ENCODE measurements at regions not wholly inside any gene's neighbourhood (a gene's known extent, or its start where the extent isn't known, plus 50 kb on each side); places are given as distances from the start of the nearest gene placed in this dataset.
"Not testable (repeated sequence)": the region's sequence is repeated elsewhere in the genome, so short reads cannot be mapped to it uniquely, and the experiment has no call there.

DNA sequence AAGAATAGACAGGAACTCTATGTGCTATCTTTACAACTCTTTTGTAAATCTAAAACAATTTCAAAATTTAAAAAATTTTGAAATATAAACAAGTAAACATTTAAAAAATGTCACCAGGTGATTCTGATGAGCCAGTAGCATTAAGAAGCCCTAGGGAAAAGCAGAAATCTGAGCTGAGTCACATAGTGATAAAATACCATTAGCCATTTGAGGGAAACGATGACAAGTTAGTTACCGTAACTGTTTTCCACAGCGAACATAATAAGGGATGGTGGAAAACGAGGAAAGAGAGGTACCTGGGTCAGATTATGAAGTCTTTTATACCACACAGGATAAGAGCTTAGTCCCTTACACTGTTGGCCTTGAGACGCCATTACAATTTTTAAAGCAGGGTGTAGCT lies 55.5 kb downstream of the PRR15 start:
- no peak overlapping the region for H3K4me3 ChIP-seq (ENCODE audit: low read length)
- no peaks in the 10 kb centered on the region for H3K9me3 ChIP-seq (ENCODE audit: low read length)
- H3K27me3 ChIP-seq (ENCODE audit: insufficient read depth, low read length): no peaks in the 10 kb centered on the region
- H3K36me3 ChIP-seq (ENCODE audit: insufficient read depth, low read length): no peaks in the 10 kb centered on the region
- no peaks in the 10 kb centered on the region for H3K4me1 ChIP-seq (ENCODE audit: insufficient read depth, low read length)
- no peak overlapping the region for H2AFZ ChIP-seq (ENCODE audit: low read depth, low read length)

DNA sequence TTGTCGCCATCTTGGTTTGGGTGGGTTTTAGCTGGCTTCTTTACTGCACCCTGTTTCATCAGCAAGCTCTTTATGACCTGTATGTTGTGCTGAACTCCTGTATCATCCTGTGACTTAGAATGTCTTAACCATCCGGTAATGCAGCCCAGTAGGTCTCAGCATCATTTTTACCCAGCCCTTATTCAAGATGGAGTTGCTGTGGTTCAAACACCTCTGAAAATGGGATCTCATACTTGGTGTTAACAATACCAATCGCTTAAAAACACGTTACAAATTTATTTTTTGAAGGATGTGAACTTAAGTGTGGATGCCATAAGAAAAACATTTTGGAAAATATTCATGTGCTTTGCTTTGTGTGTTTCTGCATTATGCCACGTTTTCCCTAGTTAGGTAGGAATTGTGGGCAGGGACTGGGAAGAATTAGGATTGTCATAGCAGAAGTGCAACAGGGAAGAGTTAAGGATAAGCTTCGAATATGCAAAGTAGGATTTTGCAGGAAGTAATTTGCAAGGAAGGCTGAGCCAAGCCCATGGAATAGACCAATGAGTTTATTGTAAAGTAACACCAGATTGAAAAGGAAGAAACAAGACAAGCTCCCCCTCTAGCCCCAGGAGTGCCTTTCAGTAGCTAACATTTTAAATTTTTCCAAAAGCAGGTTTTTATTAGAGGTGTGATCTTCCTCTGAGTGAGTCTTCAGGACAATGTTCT lies 56.4 kb downstream of the PRR15 start:
- Histone ChIP-seq H3K4me3 (ENCODE audit: low read length) (no peak overlapping the region), H2AFZ (ENCODE audit: low read depth, low read length) (no peak overlapping the region), H3K4me1 (ENCODE audit: insufficient read depth, low read length) (no peaks in the 10 kb centered on the region), H3K36me3 (ENCODE audit: insufficient read depth, low read length) (no peaks in the 10 kb centered on the region), H3K9me3 (ENCODE audit: low read length) (no peaks in the 10 kb centered on the region), H3K27me3 (ENCODE audit: insufficient read depth, low read length) (no peaks in the 10 kb centered on the region)

DNA sequence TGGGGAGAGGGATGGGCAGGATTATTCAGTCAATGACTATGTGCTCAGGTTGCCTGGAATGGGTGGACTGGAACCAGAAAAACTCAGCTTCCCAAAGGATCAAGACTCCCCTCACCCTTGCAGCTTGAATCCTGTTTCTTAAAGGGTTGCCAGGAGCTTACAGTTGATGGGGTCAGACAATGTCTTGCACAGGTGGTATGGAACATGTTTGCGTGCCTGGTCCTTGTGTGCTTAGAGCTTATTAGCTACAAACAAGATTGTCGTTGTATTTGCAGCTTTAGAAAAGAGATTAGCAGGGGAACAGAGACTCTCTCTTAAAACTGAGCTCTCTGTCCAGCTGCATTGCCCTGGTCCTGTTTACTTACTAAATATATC lies 56.9 kb downstream of the PRR15 start:
- Histone ChIP-seq H3K27me3 (ENCODE audit: insufficient read depth, low read length) (no peaks in the 10 kb centered on the region), H3K4me1 (ENCODE audit: insufficient read depth, low read length) (no peaks in the 10 kb centered on the region), H3K4me3 (ENCODE audit: low read length) (no peak overlapping the region), H3K36me3 (ENCODE audit: insufficient read depth, low read length) (no peaks in the 10 kb centered on the region), H2AFZ (ENCODE audit: low read depth, low read length) (no peak overlapping the region), H3K9me3 (ENCODE audit: low read length) (no peaks in the 10 kb centered on the region)

DNA sequence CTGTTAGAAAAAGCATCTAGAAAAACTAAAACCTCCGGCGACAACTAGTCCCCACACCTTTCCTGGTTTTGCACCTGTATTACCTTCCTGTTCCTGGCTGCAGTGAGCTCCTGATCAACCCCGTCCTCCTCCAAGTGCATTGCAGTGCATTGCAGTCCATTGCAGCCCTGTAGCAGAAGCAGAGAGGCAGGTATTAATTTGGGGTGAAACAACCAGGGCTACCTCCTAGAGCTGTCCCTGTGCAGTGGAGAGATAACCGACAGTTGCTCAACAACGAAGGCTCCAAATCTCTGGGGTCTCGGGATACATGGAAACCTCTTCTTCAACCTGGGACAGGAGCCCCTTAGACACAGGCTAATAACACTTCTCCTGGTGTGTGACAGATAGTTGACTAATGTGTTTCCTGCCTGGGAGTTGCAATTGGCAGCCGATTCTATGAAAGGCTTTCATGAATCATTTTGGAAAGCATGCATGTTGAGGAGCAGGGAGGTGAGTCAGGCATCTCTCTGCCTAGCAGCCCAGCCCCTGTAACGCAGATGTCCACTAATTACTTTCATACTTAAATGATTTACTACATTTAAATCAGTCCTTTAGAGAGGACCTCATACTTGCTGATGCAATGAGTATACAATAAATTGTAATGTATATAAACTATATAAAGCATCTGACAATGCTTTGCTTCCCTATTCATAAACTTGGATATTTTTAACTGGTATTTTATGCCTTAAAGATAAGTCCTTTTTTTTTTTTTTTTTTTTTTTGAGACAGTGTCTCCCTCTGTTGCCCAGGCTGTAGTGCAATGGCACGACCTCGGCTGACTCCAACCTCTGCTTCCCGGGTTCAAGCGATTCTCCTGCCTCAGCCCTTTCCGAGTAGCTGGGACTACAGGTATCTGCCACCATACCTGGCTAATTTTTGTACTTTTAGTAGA lies 59.0 kb downstream of the PRR15 start:
- no peaks in the 10 kb centered on the region for H3K36me3 ChIP-seq (ENCODE audit: insufficient read depth, low read length)
- H3K4me3 ChIP-seq (ENCODE audit: low read length): no peak overlapping the region
- no peak overlapping the region for H2AFZ ChIP-seq (ENCODE audit: low read depth, low read length)
- H3K4me1 ChIP-seq (ENCODE audit: insufficient read depth, low read length): peaks cover 4% of the 10 kb centered on the region
- H3K27me3 ChIP-seq (ENCODE audit: insufficient read depth, low read length): no peaks in the 10 kb centered on the region
- no peaks in the 10 kb centered on the region for H3K9me3 ChIP-seq (ENCODE audit: low read length)

DNA sequence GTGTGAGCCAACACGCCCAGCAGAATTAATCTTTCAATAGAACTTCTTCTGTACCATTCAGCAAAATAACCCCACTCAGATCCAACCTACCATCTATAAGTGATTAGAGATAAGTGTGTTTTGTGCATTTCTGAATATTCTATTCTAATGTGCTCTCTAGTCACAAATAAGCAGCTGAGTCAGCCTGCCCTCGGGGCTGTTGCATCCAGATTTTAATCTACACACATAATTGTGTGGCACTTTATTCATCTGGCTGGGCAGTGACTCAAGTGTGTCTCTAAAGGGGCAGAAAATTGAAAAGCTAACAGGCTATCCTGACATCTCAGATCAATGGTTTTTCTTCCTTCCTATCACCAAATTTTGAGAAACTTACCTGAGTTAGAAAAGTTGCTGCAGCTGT lies 60.3 kb downstream of the PRR15 start:
- Histone ChIP-seq H3K27me3 (ENCODE audit: insufficient read depth, low read length) (no peaks in the 10 kb centered on the region), H3K36me3 (ENCODE audit: insufficient read depth, low read length) (no peaks in the 10 kb centered on the region), H3K4me3 (ENCODE audit: low read length) (no peak overlapping the region), H3K9me3 (ENCODE audit: low read length) (no peaks in the 10 kb centered on the region), H2AFZ (ENCODE audit: low read depth, low read length) (no peak overlapping the region), H3K4me1 (ENCODE audit: insufficient read depth, low read length) (peaks cover 4% of the 10 kb centered on the region)

DNA sequence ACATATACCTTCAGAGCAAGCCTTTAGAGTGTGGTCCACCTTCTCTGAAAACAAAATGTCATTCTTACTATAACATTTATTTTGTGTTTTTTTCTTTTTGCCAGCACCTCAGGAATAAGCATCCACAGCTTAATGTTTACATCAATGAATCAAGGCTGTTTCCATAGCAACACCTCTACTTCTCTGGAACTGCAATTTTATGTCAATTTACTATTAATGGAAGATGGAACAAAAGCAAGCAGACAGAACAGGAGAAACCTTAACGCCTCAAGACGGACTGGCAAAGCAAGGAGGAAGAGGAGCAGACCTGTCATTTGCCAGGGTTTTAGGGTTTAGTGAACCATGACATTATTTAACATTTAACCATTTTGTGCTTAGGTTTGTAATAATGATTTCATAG lies 63.1 kb downstream of the PRR15 start:
- Histone ChIP-seq H3K4me1 (ENCODE audit: insufficient read depth, low read length) (peaks cover 4% of the 10 kb centered on the region), H3K27me3 (ENCODE audit: insufficient read depth, low read length) (no peaks in the 10 kb centered on the region), H3K9me3 (ENCODE audit: low read length) (no peaks in the 10 kb centered on the region), H3K4me3 (ENCODE audit: low read length) (no peak overlapping the region), H2AFZ (ENCODE audit: low read depth, low read length) (no peak overlapping the region), H3K36me3 (ENCODE audit: insufficient read depth, low read length) (no peaks in the 10 kb centered on the region)

DNA sequence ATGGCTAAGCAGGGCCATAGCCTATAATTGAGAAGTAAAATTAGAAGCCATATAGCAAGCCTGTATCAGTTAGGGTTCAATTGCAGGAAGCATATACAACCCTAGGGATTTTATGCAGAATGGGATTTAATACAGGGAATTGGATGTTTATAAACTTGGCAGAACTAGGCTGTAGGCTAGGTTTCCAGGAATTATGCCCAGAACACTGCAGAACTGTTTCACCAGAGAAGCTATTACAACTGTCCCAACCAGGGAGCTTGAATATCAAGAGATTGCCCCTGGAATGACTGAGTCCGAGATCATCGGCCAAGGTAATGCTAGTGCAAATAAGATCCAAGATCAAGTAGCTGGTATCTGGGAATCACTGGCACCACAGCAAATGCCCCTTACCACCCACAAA lies 64.0 kb downstream of the PRR15 start:
- H3K9me3 ChIP-seq (ENCODE audit: low read length): no peaks in the 10 kb centered on the region
- H2AFZ ChIP-seq (ENCODE audit: low read depth, low read length): no peak overlapping the region
- H3K4me1 ChIP-seq (ENCODE audit: insufficient read depth, low read length): peaks cover 4% of the 10 kb centered on the region
- no peaks in the 10 kb centered on the region for H3K36me3 ChIP-seq (ENCODE audit: insufficient read depth, low read length)
- H3K4me3 ChIP-seq (ENCODE audit: low read length): no peak overlapping the region
- no peaks in the 10 kb centered on the region for H3K27me3 ChIP-seq (ENCODE audit: insufficient read depth, low read length)

DNA sequence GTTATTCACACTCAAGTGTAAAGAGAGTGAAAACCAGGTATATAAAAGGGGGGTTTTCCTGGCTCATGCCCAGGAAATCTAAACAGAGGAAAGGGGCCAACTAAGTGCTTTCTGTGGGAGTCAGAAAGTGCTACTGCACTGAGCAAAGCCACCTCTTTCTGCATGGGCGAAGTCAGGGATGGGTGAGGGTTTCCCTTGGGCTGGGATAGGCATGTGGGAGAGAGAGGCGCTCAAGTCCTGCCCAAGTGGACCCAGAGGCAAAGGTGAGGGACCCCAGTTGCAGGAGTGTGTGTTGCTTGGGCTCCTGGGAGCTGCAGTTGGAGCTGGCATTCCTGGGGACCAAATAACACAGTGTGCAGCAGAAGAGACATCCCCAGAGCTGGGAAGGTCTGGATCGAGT lies 65.9 kb downstream of the PRR15 start:
- Histone ChIP-seq H3K36me3 (ENCODE audit: insufficient read depth, low read length) (no peaks in the 10 kb centered on the region), H3K27me3 (ENCODE audit: insufficient read depth, low read length) (no peaks in the 10 kb centered on the region), H3K4me3 (ENCODE audit: low read length) (no peak overlapping the region), H3K4me1 (ENCODE audit: insufficient read depth, low read length) (peaks cover 4% of the 10 kb centered on the region), H2AFZ (ENCODE audit: low read depth, low read length) (no peak overlapping the region), H3K9me3 (ENCODE audit: low read length) (no peaks in the 10 kb centered on the region)

DNA sequence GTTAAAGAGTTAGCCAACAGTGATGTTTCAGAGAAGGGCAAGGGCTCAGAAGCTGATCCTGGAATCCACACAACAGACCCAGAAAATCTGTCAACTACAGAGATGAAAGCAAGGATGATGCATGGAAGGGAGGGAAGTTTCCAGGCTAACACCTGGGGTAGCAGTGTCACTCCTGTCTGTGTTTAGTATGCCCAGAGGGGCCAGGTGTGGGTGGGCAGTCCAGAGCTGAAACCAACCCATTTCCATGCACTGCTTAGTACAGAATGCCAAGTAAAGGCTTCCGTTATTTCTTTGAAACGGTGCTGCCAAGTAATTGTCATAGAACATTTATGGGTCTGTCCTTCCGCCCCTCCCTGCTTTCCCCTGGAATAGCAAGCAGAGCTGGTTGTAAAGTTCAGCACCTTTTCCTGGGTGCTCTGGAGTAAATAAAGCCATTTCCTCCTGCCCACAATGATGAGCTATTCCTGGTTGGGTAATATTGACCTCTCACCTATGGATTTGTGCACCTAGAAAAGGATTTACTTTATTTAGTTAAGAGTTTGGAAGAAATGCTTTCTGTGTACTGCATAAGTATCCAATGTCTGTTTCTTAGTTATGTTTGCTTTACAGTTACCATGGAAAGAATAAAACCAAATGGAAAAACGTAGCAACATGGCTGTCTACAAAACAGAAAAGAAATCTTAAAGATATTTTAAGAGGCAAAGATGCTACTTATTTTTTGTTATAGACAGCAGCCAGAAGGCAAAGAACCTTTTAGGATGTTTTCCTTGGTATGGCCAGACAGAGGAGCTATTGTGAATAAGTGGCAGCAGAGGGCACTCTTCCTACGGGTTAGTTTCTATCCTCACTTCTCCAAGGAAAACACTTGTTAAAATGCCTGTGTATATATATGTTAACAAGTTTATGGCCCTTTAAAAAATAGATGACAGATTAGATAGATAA lies 71.7 kb downstream of the PRR15 start:
- not testable (repeated sequence) for H2AFZ ChIP-seq (ENCODE audit: low read depth, low read length); H3K27me3 ChIP-seq (ENCODE audit: insufficient read depth, low read length); H3K4me1 ChIP-seq (ENCODE audit: insufficient read depth, low read length); H3K4me3 ChIP-seq (ENCODE audit: low read length); H3K36me3 ChIP-seq (ENCODE audit: insufficient read depth, low read length); H3K9me3 ChIP-seq (ENCODE audit: low read length)

DNA sequence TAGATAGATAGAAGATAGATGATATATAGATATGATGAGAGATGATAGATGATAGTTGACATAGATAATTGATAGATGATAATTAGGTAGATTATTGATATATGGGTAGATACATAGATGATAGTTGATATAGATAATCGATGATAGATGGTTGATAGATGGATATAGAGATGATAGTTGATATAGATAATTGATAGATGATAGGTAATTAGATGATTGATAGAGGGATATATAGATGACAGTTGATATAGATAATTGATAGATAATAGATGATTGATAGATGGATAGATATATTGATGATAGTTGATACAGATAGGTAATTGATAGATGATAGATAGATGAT lies 72.3 kb downstream of the PRR15 start:
- Histone ChIP-seq H3K36me3 (ENCODE audit: insufficient read depth, low read length) (no peaks in the 10 kb centered on the region), H3K4me3 (ENCODE audit: low read length) (no peak overlapping the region), H3K4me1 (ENCODE audit: insufficient read depth, low read length) (peaks cover 16% of the 10 kb centered on the region), H2AFZ (ENCODE audit: low read depth, low read length) (no peak overlapping the region), H3K9me3 (ENCODE audit: low read length) (no peaks in the 10 kb centered on the region), H3K27me3 (ENCODE audit: insufficient read depth, low read length) (no peaks in the 10 kb centered on the region)

DNA sequence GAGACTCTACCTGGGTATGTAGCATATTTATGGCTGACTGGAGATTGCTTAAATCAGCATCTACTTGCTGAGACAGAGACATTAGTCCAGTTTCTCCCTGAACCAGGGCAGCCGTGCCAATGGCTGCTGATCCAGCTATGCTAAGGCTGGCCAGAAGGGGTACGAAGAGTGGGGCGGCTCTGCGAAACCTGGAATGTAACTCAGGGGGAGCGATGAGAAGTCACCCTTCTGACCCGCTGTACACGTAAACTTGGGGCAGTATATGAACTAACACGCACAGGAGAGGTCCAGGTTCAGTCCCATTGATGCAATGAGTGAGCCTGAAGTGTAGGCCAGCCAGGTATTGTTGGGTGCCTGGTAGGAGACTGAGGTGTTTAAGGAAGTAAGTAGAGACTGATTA lies 73.7 kb downstream of the PRR15 start:
- Histone ChIP-seq H2AFZ (ENCODE audit: low read depth, low read length) (no peak overlapping the region), H3K4me3 (ENCODE audit: low read length) (no peak overlapping the region), H3K4me1 (ENCODE audit: insufficient read depth, low read length) (peaks cover 18% of the 10 kb centered on the region), H3K27me3 (ENCODE audit: insufficient read depth, low read length) (no peaks in the 10 kb centered on the region), H3K36me3 (ENCODE audit: insufficient read depth, low read length) (no peaks in the 10 kb centered on the region), H3K9me3 (ENCODE audit: low read length) (no peaks in the 10 kb centered on the region)

DNA sequence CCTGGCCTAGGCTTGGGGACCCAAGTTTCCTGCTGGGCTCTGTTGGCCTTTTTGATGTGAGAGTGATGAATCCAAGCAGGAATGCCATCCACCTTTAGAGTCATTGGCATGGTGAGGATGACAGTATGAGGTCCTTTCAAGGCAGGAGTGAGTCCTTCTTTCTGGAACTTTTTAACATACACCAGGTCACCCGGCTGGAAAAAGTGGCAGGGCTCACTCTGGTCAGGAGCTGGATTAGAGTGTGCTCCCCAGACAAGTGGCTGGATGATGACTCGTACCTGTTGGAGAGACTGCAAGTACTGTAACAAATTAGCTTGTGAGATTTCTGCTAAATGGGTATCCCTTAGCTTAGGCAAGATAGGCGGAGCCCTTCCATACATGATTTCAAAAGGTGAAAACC lies 75.2 kb downstream of the PRR15 start:
- H2AFZ ChIP-seq (ENCODE audit: low read depth, low read length); H3K9me3 ChIP-seq (ENCODE audit: low read length); H3K36me3 ChIP-seq (ENCODE audit: insufficient read depth, low read length); H3K27me3 ChIP-seq (ENCODE audit: insufficient read depth, low read length); H3K4me3 ChIP-seq (ENCODE audit: low read length): not testable (repeated sequence)
- peaks cover 18% of the 10 kb centered on the region for H3K4me1 ChIP-seq (ENCODE audit: insufficient read depth, low read length)

DNA sequence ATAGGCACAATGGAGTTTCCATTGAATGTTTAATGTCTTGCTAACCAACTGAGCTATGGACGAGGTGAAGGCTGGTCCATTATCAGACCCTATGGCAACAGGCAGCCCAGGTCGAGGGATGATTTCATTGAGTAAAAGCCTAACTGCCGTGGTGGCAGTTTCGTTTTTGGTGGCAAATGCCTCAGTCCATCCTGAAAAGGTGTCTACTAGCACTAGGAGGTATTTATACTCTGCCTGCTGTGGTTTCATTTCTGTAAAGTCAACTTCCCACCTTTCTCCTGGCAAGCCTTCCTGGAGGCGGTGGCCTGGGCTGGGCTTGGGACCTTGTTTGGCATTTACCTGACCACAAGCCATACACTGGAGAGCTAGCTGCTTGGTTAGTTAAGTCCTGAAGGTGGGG lies 75.8 kb downstream of the PRR15 start:
- Histone ChIP-seq H3K9me3 (ENCODE audit: low read length) (no peaks in the 10 kb centered on the region), H3K27me3 (ENCODE audit: insufficient read depth, low read length) (no peaks in the 10 kb centered on the region), H3K36me3 (ENCODE audit: insufficient read depth, low read length) (no peaks in the 10 kb centered on the region), H3K4me3 (ENCODE audit: low read length) (no peak overlapping the region), H3K4me1 (ENCODE audit: insufficient read depth, low read length) (peaks cover 18% of the 10 kb centered on the region), H2AFZ (ENCODE audit: low read depth, low read length) (no peak overlapping the region)
